ENCODE measurements at regions not wholly inside any gene's neighbourhood (a gene's known extent, or its start where the extent isn't known, plus 50 kb on each side); places are given as distances from the start of the nearest gene placed in this dataset.

DNA sequence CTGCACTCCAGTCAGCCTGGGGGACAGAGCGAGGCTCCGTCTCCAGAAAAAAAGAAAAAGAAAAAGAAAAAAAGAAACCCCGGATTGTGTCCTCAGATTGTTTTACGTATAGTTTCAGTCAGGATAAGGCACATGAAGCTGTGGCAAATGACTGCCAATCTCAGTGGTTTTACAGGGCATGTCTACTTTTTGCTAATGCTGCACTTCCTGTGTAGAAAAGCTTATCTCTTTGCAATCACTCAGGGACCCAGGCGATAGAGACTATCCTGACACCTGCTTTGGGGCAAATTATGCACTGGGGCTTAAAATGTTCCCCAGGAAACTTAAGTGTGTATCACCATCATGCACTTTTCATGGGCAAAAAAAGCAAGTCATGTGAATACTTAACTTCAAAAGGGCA is 103.7 kb upstream of the MEIS1 start:
- H3K27me3 ChIP-seq (ENCODE audit: insufficient read depth, low read length, poor library complexity, severe bottlenecking): no peaks in the 10 kb centered on the region
- no peaks in the 10 kb centered on the region for H3K9me2 ChIP-seq (replicated peaks; ENCODE audit: low read depth, low read length)
- no peak overlapping the region for H3K9ac ChIP-seq (ENCODE audit: low read depth, low read length, poor library complexity, severe bottlenecking)
- H3K4me1 ChIP-seq (ENCODE audit: insufficient read depth, low read length, poor library complexity, severe bottlenecking): no peaks in the 10 kb centered on the region
- no peak overlapping the region for H3K4me2 ChIP-seq (ENCODE audit: low read depth, low read length, poor library complexity, severe bottlenecking)
- no peaks in the 10 kb centered on the region for H3K36me3 ChIP-seq (ENCODE audit: insufficient read depth, low read length)
- no peaks in the 10 kb centered on the region for H4K20me1 ChIP-seq (ENCODE audit: insufficient read depth, low read length, poor library complexity, severe bottlenecking)
- H3K4me3 ChIP-seq (ENCODE audit: low read length, poor library complexity, severe bottlenecking): no peak overlapping the region
- no peaks in the 10 kb centered on the region for H3F3A ChIP-seq (ENCODE audit: low read depth)
- H3K79me2 ChIP-seq (ENCODE audit: insufficient read depth, low read length): no peaks in the 10 kb centered on the region
- no peak overlapping the region for H2AFZ ChIP-seq (ENCODE audit: low read length)
- H3K9me3 ChIP-seq (ENCODE audit: insufficient read depth, low read depth, low read length): no peaks in the 10 kb centered on the region
- TF ChIP-seq, protein P1, sequence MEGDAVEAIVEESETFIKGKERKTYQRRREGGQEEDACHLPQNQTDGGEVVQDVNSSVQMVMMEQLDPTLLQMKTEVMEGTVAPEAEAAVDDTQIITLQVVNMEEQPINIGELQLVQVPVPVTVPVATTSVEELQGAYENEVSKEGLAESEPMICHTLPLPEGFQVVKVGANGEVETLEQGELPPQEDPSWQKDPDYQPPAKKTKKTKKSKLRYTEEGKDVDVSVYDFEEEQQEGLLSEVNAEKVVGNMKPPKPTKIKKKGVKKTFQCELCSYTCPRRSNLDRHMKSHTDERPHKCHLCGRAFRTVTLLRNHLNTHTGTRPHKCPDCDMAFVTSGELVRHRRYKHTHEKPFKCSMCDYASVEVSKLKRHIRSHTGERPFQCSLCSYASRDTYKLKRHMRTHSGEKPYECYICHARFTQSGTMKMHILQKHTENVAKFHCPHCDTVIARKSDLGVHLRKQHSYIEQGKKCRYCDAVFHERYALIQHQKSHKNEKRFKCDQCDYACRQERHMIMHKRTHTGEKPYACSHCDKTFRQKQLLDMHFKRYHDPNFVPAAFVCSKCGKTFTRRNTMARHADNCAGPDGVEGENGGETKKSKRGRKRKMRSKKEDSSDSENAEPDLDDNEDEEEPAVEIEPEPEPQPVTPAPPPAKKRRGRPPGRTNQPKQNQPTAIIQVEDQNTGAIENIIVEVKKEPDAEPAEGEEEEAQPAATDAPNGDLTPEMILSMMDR (conservative IDR thresholded peaks at IDR 0.05; ENCODE audit: low read length): no peak
- no peak for TF ChIP-seq EZH2phosphoT487 (IDR thresholded peaks at IDR 0.05; ENCODE audit: borderline replicate concordance)

DNA sequence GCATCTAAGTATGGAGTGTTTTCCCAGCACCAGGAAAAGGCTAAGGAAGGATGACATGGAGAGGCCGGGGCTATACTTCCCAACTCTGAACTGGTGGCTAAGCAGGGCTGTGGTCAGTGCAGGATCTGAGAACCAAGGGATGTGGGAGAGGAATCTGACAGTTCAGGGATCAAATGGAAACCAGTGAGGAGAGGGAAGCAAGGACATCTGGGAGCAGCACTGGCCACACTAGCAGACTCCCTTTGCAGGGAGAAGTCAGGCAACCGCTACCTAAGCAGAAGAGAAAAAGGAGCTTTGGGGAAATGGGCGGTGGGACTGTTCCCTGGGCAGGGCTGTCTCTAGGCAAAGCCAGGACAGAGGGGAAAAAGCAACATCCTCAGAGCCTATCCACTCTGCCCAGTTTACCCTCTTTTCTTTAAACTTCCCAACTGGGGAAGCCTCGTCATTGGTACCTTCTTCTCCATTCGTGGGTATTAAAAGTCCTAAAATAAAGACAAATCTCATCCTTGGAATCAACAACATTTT is 105.8 kb upstream of the MEIS1 start:
- Histone ChIP-seq H3K4me3 (ENCODE audit: low read length, poor library complexity, severe bottlenecking) (no peak overlapping the region), H3K4me2 (ENCODE audit: low read depth, low read length, poor library complexity, severe bottlenecking) (no peak overlapping the region), H3F3A (ENCODE audit: low read depth) (no peaks in the 10 kb centered on the region), H3K9ac (ENCODE audit: low read depth, low read length, poor library complexity, severe bottlenecking) (no peak overlapping the region), H3K36me3 (ENCODE audit: insufficient read depth, low read length) (no peaks in the 10 kb centered on the region), H3K9me3 (ENCODE audit: insufficient read depth, low read depth, low read length) (no peaks in the 10 kb centered on the region), H3K4me1 (ENCODE audit: insufficient read depth, low read length, poor library complexity, severe bottlenecking) (no peaks in the 10 kb centered on the region), H3K27me3 (ENCODE audit: insufficient read depth, low read length, poor library complexity, severe bottlenecking) (no peaks in the 10 kb centered on the region), H3K9me2 (replicated peaks; ENCODE audit: low read depth, low read length) (no peaks in the 10 kb centered on the region), H2AFZ (ENCODE audit: low read length) (no peak overlapping the region), H3K79me2 (ENCODE audit: insufficient read depth, low read length) (no peaks in the 10 kb centered on the region), H4K20me1 (ENCODE audit: insufficient read depth, low read length, poor library complexity, severe bottlenecking) (no peaks in the 10 kb centered on the region)
- no peak for TF ChIP-seq EZH2phosphoT487 (IDR thresholded peaks at IDR 0.05; ENCODE audit: borderline replicate concordance)
- TF ChIP-seq, protein P1 (conservative IDR thresholded peaks at IDR 0.05; ENCODE audit: low read length): no peak

DNA sequence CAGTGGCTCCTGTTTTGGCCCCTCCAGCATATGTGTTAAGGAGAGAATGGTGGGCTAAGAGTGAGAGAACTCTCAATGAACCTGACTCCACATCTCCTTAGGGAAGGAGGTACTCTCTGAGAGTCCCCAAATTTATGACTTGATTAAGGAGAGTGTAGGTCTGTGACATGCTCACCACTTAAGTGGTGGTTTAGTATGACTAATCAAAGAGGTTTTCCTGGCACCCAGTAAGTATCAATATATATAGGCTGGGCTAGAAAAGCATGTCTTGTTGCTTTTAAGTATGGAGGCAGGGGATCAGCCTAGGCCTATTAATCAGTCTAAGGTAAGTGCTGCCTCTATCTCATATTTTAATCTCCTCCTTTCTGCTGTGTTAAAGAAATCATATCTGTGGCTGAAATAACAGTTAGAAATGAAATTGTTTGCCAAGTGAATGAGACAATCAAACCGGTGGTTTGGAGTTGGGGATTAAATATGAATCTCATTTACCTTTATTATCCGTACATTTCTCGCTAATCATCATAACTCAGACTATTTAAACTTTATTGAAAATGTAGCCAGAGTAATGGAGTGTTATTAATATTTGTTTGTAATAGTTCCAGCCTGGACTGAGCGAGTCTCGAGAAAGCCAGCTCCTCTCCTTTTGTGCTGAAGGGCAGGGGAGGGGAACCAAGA is 107.7 kb upstream of the MEIS1 start:
- Histone ChIP-seq H4K20me1 (ENCODE audit: insufficient read depth, low read length, poor library complexity, severe bottlenecking) (no peaks in the 10 kb centered on the region), H3K79me2 (ENCODE audit: insufficient read depth, low read length) (no peaks in the 10 kb centered on the region), H3K9me2 (replicated peaks; ENCODE audit: low read depth, low read length) (no peaks in the 10 kb centered on the region), H3K9ac (ENCODE audit: low read depth, low read length, poor library complexity, severe bottlenecking) (no peak overlapping the region), H3K4me3 (ENCODE audit: low read length, poor library complexity, severe bottlenecking) (no peak overlapping the region), H3K4me1 (ENCODE audit: insufficient read depth, low read length, poor library complexity, severe bottlenecking) (no peaks in the 10 kb centered on the region), H3K27me3 (ENCODE audit: insufficient read depth, low read length, poor library complexity, severe bottlenecking) (no peaks in the 10 kb centered on the region), H3K9me3 (ENCODE audit: insufficient read depth, low read depth, low read length) (no peaks in the 10 kb centered on the region), H3K36me3 (ENCODE audit: insufficient read depth, low read length) (no peaks in the 10 kb centered on the region), H2AFZ (ENCODE audit: low read length) (no peak overlapping the region), H3K4me2 (ENCODE audit: low read depth, low read length, poor library complexity, severe bottlenecking) (no peak overlapping the region), H3F3A (ENCODE audit: low read depth) (no peaks in the 10 kb centered on the region)
- TF ChIP-seq, protein P1 (conservative IDR thresholded peaks at IDR 0.05; ENCODE audit: low read length): no peak
- no peak for TF ChIP-seq EZH2phosphoT487 (IDR thresholded peaks at IDR 0.05; ENCODE audit: borderline replicate concordance)

All from Loucy (cell line).